ENCODE measurements at regions not wholly inside any gene's neighbourhood (a gene's known extent, or its start where the extent isn't known, plus 50 kb on each side); places are given as distances from the start of the nearest gene placed in this dataset.
"Not testable (repeated sequence)": the region's sequence is repeated elsewhere in the genome, so short reads cannot be mapped to it uniquely, and the experiment has no call there.

- H3K9ac ChIP-seq (ENCODE audit: low read depth in 2 of 2, low read length in 2 of 2), result no peak overlapping the region
- DNase-seq, result no peak
- no peaks in the 10 kb centered on the region for H3K27me3 ChIP-seq
- intact Hi-C loops (cut with DNase I), result no loop called here
- H3K27ac ChIP-seq, result no peak overlapping the region
- no peaks in the 10 kb centered on the region for H3K9me3 ChIP-seq
- H3K36me3 ChIP-seq, result no peaks in the 10 kb centered on the region
- no peak overlapping the region for H3K4me3 ChIP-seq
- H3K4me1 ChIP-seq, result no peaks in the 10 kb centered on the region
- no peak for TF ChIP-seq CTCF (IDR thresholded peaks at IDR 0.05)
Measured at GRCh38 chr9:87359958-87360601, 137.6 kb upstream of the DAPK1 start.

DNA sequence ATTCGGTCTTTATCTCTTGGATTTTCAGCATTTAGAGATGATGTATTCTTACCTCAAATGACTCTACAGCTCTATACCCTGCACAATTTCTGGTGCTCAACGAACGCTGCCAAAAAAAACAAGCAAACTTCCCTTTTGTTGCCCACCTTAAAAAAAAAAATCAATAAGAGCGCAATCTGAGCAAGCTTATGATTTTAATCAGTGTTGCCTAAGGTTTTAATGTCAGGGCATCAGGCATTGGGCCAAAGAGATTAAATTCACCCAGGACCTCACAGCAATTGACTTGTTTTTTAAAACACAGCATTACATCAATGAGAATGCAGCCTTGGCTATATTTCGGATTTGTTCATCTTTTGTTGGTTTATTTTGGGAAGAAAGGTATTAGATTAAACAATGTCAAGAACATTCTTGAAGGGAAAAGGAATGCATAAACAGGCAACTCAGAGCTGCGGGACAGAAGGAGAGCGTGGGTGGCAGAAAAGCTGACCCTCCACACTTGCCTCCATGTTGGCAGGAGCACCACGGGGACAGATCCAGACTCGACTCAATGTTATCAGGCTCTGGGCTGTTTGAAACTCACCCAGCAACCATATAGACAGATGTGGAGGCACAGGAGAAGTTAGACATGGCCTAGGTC is 127.5 kb upstream of the DAPK1 start:
- H3K27ac ChIP-seq, result no peak overlapping the region
- intact Hi-C loops (cut with DNase I), result no loop called here

GRCh38 chr9:87371795-87372355 is 125.8 kb upstream of the DAPK1 start:
- Histone ChIP-seq H3K27ac (no peak overlapping the region), H3K4me1 (no peaks in the 10 kb centered on the region), H3K27me3 (no peaks in the 10 kb centered on the region), H3K9ac (ENCODE audit: low read depth in 2 of 2, low read length in 2 of 2) (no peak overlapping the region), H3K36me3 (no peaks in the 10 kb centered on the region), H3K4me3 (no peak overlapping the region), H3K9me3 (no peaks in the 10 kb centered on the region)
- DNase-seq, result no peak
- no peak for TF ChIP-seq CTCF (IDR thresholded peaks at IDR 0.05)
- intact Hi-C loops (cut with DNase I), result no loop called here

More for the DNA sequence above, 127.5 kb upstream of the DAPK1 start:
- DNase-seq, result no peak
- Histone ChIP-seq H3K27me3 (no peaks in the 10 kb centered on the region), H3K9me3 (no peaks in the 10 kb centered on the region), H3K36me3 (no peaks in the 10 kb centered on the region), H3K4me3 (no peak overlapping the region), H3K4me1 (no peaks in the 10 kb centered on the region), H3K9ac (ENCODE audit: low read depth in 2 of 2, low read length in 2 of 2) (no peak overlapping the region)
- TF ChIP-seq CTCF (IDR thresholded peaks at IDR 0.05), result no peak

DNA sequence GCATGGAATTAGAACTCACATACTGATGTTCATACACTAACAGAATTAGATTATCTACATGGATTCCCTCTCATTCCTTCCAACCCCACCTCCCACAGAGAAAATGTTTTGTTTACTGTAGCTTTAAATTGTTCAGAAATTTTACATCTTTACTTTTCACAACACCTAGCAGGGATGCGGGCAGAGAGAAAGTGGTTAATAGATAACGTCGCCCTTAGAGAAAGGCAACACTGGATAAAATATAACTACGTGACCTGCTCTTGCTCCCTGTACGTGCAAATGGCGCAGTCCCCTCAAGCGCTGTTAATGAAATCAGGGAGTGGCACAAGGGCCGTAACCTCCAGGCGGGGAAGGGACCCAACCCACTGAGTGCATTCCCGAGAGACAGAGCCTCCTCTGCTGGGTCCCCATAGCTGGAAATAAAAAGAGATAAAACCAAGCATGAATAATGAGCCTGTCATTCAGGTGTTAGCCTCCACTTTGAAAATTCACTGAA is 125.3 kb upstream of the DAPK1 start:
- no peaks in the 10 kb centered on the region for H3K36me3 ChIP-seq
- H3K9me3 ChIP-seq, result no peaks in the 10 kb centered on the region
- no peaks in the 10 kb centered on the region for H3K27me3 ChIP-seq
- TF ChIP-seq CTCF (IDR thresholded peaks at IDR 0.05), result no peak
- H3K4me3 ChIP-seq, result no peak overlapping the region
- no peak overlapping the region for H3K27ac ChIP-seq
- no peak for DNase-seq
- H3K4me1 ChIP-seq, result no peaks in the 10 kb centered on the region
- no peak overlapping the region for H3K9ac ChIP-seq (ENCODE audit: low read depth in 2 of 2, low read length in 2 of 2)
- intact Hi-C loops (cut with DNase I), result no loop called here

- H3K9ac ChIP-seq (ENCODE audit: low read depth in 2 of 2, low read length in 2 of 2), result not testable (repeated sequence)
Measured at GRCh38 chr9:87374023-87374919, 123.4 kb upstream of the DAPK1 start.

More at GRCh38 chr9:87374023-87374919, 123.4 kb upstream of the DAPK1 start:
- H3K27ac ChIP-seq; DNase-seq; H3K9me3 ChIP-seq; H3K4me3 ChIP-seq; H3K27me3 ChIP-seq; H3K36me3 ChIP-seq; intact Hi-C loops (cut with DNase I); H3K4me1 ChIP-seq: not testable (repeated sequence)
